ENCODE measurements at regions not wholly inside any gene's neighbourhood (a gene's known extent, or its start where the extent isn't known, plus 50 kb on each side); places are given as distances from the start of the nearest gene placed in this dataset.
"Not testable (repeated sequence)": the region's sequence is repeated elsewhere in the genome, so short reads cannot be mapped to it uniquely, and the experiment has no call there.

DNA sequence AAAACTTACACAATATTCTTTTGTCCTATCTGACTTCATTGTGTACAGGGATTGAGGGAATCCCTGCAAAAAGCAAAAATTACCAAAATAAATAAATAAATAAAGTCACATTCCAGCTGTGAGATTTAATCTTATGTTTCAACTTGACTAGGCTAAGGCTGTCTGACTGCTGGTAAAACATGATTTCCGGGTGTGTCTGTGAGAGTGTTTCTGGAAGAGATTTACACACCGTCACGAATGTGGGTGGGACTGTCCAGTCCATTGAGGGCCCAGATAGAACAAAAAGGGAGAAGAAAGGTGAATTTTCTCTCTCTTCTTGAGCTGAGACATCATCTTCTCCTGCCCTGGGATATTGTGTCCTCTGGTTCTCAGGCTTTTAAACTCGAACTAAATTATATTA is 166.1 kb downstream of the LIG4 start (continued):
- TF ChIP-seq, protein P1, sequence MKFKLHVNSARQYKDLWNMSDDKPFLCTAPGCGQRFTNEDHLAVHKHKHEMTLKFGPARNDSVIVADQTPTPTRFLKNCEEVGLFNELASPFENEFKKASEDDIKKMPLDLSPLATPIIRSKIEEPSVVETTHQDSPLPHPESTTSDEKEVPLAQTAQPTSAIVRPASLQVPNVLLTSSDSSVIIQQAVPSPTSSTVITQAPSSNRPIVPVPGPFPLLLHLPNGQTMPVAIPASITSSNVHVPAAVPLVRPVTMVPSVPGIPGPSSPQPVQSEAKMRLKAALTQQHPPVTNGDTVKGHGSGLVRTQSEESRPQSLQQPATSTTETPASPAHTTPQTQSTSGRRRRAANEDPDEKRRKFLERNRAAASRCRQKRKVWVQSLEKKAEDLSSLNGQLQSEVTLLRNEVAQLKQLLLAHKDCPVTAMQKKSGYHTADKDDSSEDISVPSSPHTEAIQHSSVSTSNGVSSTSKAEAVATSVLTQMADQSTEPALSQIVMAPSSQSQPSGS (tag by site-specific recombination; IDR thresholded peaks at IDR 0.05; ENCODE audit: low read depth), result no peak
- TF ChIP-seq ZNF624 (tag by site-specific recombination; IDR thresholded peaks at IDR 0.05), result no peak

DNA sequence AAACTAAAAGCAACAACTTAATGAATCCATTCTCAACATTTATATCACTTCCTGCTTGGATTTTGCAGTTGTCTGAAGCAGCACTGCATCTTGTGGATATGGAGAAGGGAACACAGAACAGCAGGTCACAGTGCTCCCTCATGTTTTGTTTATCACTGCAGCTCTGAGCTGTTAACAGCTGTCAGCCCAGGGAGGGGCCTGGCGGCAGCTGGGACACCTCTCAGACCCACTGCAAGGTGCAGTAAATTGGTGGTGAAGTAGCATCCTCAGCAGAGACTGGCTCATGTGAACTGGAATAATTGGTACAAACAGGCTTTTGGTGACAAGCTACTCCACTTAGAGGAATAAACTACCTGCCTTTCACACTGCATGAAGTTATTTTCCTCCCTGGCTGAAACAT is 170.4 kb downstream of the LIG4 start:
- TF ChIP-seq, protein P2, sequence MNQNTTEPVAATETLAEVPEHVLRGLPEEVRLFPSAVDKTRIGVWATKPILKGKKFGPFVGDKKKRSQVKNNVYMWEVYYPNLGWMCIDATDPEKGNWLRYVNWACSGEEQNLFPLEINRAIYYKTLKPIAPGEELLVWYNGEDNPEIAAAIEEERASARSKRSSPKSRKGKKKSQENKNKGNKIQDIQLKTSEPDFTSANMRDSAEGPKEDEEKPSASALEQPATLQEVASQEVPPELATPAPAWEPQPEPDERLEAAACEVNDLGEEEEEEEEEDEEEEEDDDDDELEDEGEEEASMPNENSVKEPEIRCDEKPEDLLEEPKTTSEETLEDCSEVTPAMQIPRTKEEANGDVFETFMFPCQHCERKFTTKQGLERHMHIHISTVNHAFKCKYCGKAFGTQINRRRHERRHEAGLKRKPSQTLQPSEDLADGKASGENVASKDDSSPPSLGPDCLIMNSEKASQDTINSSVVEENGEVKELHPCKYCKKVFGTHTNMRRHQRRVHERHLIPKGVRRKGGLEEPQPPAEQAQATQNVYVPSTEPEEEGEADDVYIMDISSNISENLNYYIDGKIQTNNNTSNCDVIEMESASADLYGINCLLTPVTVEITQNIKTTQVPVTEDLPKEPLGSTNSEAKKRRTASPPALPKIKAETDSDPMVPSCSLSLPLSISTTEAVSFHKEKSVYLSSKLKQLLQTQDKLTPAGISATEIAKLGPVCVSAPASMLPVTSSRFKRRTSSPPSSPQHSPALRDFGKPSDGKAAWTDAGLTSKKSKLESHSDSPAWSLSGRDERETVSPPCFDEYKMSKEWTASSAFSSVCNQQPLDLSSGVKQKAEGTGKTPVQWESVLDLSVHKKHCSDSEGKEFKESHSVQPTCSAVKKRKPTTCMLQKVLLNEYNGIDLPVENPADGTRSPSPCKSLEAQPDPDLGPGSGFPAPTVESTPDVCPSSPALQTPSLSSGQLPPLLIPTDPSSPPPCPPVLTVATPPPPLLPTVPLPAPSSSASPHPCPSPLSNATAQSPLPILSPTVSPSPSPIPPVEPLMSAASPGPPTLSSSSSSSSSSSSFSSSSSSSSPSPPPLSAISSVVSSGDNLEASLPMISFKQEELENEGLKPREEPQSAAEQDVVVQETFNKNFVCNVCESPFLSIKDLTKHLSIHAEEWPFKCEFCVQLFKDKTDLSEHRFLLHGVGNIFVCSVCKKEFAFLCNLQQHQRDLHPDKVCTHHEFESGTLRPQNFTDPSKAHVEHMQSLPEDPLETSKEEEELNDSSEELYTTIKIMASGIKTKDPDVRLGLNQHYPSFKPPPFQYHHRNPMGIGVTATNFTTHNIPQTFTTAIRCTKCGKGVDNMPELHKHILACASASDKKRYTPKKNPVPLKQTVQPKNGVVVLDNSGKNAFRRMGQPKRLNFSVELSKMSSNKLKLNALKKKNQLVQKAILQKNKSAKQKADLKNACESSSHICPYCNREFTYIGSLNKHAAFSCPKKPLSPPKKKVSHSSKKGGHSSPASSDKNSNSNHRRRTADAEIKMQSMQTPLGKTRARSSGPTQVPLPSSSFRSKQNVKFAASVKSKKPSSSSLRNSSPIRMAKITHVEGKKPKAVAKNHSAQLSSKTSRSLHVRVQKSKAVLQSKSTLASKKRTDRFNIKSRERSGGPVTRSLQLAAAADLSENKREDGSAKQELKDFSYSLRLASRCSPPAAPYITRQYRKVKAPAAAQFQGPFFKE (tag by site-specific recombination; IDR thresholded peaks at IDR 0.05; ENCODE audit: borderline replicate concordance), result no peak
- TF ChIP-seq GLI4 (tag by site-specific recombination; IDR thresholded peaks at IDR 0.05) (no peak), GLI2 (tag by site-specific recombination; IDR thresholded peaks at IDR 0.05; ENCODE audit: borderline replicate concordance, low read depth) (no peak), ZNF560 (tag by site-specific recombination; IDR thresholded peaks at IDR 0.05; ENCODE audit: borderline replicate concordance) (no peak), ZNF157 (tag by site-specific recombination; IDR thresholded peaks at IDR 0.05) (no peak), ZNF175 (tag by site-specific recombination; IDR thresholded peaks at IDR 0.05) (no peak), ZNF302 (tag by site-specific recombination; IDR thresholded peaks at IDR 0.05; ENCODE audit: low read depth) (no peak), ZNF423 (tag by site-specific recombination; IDR thresholded peaks at IDR 0.05) (no peak), ZSCAN16 (tag by site-specific recombination; IDR thresholded peaks at IDR 0.05) (no peak), ZNF214 (tag by site-specific recombination; IDR thresholded peaks at IDR 0.05; ENCODE audit: borderline replicate concordance) (no peak), BCL11B (tag by site-specific recombination; IDR thresholded peaks at IDR 0.05; ENCODE audit: low read depth) (no peak), HOXD13 (CRISPR knock-in tag; IDR thresholded peaks at IDR 0.05; ENCODE audit: borderline replicate concordance) (no peak), ZNF660 (tag by site-specific recombination; IDR thresholded peaks at IDR 0.05) (no peak), MEIS1 (CRISPR knock-in tag; IDR thresholded peaks at IDR 0.05; ENCODE audit: borderline replicate concordance) (no peak)
- CTCF ChIA-PET, result no interaction called here
- POLR2A ChIA-PET, result no interaction called here

DNA sequence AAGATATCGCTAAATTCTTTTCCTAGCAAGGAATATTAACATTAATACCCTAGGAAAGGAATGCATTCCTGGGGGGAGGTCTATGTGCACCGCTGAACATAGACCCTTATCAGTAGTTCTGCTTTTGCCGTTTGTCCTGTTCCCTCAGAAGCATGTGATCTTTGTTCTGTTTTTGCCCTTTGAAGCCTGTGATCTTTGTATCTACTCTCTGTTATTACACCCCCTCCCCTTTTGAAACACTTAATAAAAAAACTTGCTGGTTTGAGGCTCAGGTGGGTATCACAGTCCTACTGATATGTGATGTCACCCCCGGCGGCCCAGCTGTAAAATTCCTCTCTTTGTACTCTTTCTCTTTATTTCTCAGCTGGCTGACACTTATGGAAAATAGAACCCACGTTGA is 172.5 kb downstream of the LIG4 start:
- H3K9me3 ChIP-seq (ENCODE audit: control insufficient read depth, insufficient read depth, low read depth, low read length); H3K4me1 ChIP-seq (ENCODE audit: control insufficient read depth, insufficient read depth, low read length); H3K27ac ChIP-seq (ENCODE audit: extremely low read depth, low read depth, low read length); POLR2A ChIA-PET; H3K36me3 ChIP-seq (ENCODE audit: control insufficient read depth in 2 of 2, insufficient read depth in 1 of 2, low read length in 2 of 2); H3K4me3 ChIP-seq (ENCODE audit: low read depth, low read length); CTCF ChIA-PET: not testable (repeated sequence)

More for the DNA sequence above, 170.4 kb downstream of the LIG4 start:
- H3K27ac ChIP-seq (ENCODE audit: extremely low read depth, low read depth, low read length), result no peak overlapping the region
- no peak overlapping the region for H3K4me3 ChIP-seq (ENCODE audit: low read depth, low read length)
- H3K4me1 ChIP-seq (ENCODE audit: control insufficient read depth, insufficient read depth, low read length), result no peaks in the 10 kb centered on the region
- no peaks in the 10 kb centered on the region for H3K36me3 ChIP-seq (ENCODE audit: control insufficient read depth in 2 of 2, insufficient read depth in 1 of 2, low read length in 2 of 2)
- no peaks in the 10 kb centered on the region for H3K9me3 ChIP-seq (ENCODE audit: control insufficient read depth, insufficient read depth, low read depth, low read length)
